GM10266 (cell line): ENCODE measurements at regions not wholly inside any gene's neighbourhood (a gene's known extent, or its start where the extent isn't known, plus 50 kb on each side); places are given as distances from the start of the nearest gene placed in this dataset.

Experiments
- DNase-seq: peaks from one replicate; pipeline ENCODE4 v3.0.0; 2012; ENCODE audit errors: extremely low spot score
- CTCF ChIP-seq: IDR thresholded peaks from 2 replicates; pipeline ENCODE4 v1.5.1; 2012; ENCODE audit warnings: mild to moderate bottlenecking, low read depth; ENCODE audit not compliant: control insufficient read depth, insufficient read depth; ENCODE audit errors: missing control alignments

- no peak for TF ChIP-seq CTCF
- DNase-seq, result no peak
These were observed 254.6 kb upstream of the KCNIP4 start for GRCh38 chr4:22202975-22203710.

DNA sequence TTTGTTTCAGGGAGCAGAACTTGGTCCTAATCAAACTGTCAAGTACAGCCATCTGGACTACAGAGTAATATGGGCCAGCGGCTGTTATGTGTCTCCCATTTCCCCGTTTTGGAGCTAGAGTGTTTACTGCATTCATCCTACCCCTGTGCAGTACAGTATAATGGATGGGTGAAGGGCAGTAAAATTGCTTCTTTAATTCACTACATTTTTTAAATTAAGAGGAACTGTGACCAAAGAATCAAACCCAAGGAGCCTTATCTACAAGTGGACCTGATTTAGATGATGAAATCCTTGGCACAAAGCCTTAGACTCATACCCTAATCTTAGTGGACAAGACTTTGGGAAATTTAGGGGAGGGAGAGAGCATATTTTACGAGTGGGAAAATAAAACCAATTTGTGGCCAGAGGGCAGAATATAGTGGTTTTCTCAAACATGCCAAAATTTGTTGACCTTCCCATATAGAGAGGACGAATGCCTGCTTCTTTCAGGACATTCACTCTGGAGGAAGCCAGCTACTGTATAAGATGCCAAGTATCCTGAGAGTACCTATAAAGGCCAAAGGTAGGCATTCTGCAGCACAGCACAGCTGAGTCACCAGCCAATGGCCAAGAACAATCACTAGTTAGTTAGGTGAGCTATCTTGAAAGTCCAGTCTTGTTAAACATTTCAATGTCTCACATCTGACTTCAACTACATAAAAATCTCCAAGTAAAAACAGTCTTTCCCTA, 253.8 kb upstream of the KCNIP4 start:
- no peak for TF ChIP-seq CTCF
- no peak for DNase-seq

DNA sequence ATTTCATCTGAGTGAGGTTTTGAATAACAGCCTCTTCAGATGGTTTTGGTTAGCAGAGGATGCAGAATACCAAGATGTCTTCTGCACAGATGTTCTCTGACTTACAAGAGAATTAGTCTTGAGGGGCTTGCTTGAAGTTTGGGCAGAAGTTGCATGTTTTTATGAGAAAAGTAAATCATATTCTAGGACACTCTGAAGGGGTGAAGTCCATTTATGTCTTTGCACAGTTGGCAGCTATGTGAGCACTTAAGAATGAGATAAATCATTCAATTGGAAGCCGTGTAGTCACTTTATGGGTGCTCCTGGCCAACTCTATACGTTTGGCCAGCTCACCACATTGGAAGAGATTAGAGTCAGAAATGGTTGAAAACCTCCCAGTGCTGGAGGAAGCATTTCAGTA, 252.7 kb upstream of the KCNIP4 start:
- no peak for DNase-seq
- TF ChIP-seq CTCF, result no peak

GRCh38 chr4:22196551-22196950, 248.0 kb upstream of the KCNIP4 start:
- DNase-seq, result no peak
- no peak for TF ChIP-seq CTCF

DNA sequence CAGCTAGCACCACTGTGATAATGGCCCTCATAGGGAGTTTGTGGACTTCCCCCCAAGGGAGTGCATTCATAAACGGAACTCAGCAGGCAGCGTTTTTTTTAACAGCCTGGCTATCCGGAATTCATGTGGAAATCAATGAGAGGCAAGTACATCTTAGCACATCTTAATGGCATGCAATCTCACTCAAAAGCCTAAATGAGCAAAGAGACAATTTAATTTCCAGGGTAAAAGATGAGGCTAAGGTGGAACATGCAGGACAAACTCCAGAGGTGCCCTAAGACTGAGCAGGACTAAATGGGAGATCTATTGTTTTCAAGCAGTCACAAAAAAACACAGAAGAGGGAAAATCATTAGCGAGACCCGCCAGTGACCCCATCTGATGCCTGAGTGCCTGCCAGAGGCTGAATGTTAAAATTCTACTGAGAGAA, 243.5 kb upstream of the KCNIP4 start:
- TF ChIP-seq CTCF, result no peak
- no peak for DNase-seq

DNA sequence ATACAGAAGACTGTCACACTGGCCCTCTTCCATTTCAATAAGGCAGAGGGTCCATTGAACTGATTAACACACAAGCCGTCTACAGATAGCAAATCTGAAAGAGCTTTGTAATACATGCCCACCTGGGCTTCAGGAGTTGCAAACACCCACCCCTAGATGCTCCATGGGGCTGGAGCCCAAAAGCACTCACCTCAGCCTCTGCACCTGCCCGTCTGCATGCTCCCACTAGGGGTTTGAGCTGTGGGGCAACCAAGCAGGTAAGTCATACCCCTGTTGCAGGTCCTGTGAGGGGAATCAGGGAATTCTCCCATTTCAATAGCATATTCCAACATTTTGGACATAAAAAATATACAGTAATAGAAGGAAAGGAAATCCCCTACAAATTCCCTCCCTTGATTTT, 243.0 kb upstream of the KCNIP4 start:
- DNase-seq, result no peak
- no peak for TF ChIP-seq CTCF

- DNase-seq, result no peak
- no peak for TF ChIP-seq CTCF
These were observed 242.3 kb upstream of the KCNIP4 start for GRCh38 chr4:22190855-22191254.
